ENCODE measurements at regions not wholly inside any gene's neighbourhood (a gene's known extent, or its start where the extent isn't known, plus 50 kb on each side); places are given as distances from the start of the nearest gene placed in this dataset.

DNA sequence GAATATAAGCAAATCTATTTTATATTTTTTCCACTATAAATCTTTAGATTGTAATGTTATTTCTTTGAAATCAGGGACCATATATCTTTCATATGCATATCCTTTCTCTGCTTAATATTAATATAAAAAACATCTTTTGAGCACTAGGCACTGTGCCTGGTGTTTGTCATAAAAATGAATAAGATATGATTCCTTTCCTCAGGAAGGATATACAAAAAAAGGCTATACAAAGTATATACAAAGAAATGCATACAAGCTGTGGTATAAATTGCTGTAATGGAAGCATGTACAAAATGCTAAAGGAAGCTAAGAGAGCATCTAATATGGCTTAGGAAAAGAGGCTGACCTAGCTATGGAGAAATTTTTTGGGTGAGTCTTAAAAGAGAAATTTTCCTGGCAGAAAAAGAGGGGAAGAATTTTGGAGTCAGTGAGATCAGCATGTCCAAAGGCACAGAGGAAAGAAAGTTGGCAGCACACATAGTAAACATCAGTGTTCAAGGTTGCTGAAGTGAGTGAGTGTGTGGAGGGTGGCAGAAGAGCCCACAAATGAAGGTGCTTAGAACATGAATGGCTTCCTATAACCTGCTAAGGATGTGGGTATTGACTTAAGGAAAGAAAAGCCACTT lies 500.0 kb downstream of the SPRY1 start:
- no peak for TF ChIP-seq REST (IDR thresholded peaks at IDR 0.05; ENCODE audit: low read depth, low read length)
- no peak for TF ChIP-seq CTCF (IDR thresholded peaks at IDR 0.05)
- TF ChIP-seq NFIC (IDR thresholded peaks at IDR 0.05; ENCODE audit: borderline replicate concordance) = no peak
- TF ChIP-seq EZH2phosphoT487 (IDR thresholded peaks at IDR 0.05; ENCODE audit: borderline replicate concordance, low read depth) = no peak
- no peak for TF ChIP-seq POLR2AphosphoS5 (IDR thresholded peaks at IDR 0.05; ENCODE audit: low read depth, low read length)
- TF ChIP-seq TAF1 (IDR thresholded peaks at IDR 0.05; ENCODE audit: borderline replicate concordance, low read depth, low read length) = no peak
- TF ChIP-seq RXRA (IDR thresholded peaks at IDR 0.05; ENCODE audit: borderline replicate concordance, low read depth) = no peak
- TF ChIP-seq, protein P1, sequence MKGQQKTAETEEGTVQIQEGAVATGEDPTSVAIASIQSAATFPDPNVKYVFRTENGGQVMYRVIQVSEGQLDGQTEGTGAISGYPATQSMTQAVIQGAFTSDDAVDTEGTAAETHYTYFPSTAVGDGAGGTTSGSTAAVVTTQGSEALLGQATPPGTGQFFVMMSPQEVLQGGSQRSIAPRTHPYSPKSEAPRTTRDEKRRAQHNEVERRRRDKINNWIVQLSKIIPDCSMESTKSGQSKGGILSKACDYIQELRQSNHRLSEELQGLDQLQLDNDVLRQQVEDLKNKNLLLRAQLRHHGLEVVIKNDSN (IDR thresholded peaks at IDR 0.05; ENCODE audit: borderline replicate concordance, low read depth) = no peak

Data from SK-N-SH (cell line).